ENCODE measurements at regions not wholly inside any gene's neighbourhood (a gene's known extent, or its start where the extent isn't known, plus 50 kb on each side); places are given as distances from the start of the nearest gene placed in this dataset.
"Not testable (repeated sequence)": the region's sequence is repeated elsewhere in the genome, so short reads cannot be mapped to it uniquely, and the experiment has no call there.

DNA sequence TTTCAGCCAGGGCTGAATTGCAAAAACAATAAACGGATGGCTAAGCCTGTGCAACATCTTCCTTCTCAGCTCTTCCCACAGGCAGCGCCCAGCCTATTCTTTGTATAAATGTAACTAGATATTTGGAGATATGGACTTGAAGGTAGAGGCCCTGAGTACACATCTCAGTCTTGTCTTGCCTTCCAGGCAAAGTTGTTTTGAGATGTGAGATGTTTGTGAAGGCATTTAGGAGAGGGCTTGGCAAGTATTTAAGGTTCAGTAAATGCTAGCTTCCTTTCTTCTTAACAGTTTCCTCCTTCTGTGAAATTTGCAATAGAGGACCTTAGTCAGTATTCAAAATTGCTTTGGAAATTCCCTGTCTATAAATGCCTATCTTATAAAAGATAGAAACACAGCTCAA, 228.8 kb downstream of the NR2F1-AS1 start:
- Histone ChIP-seq H3K27me3 (no peaks in the 10 kb centered on the region), H3K4me1 (no peaks in the 10 kb centered on the region), H3K9me3 (no peaks in the 10 kb centered on the region), H3K4me3 (no peak overlapping the region), H3K36me3 (no peaks in the 10 kb centered on the region), H3K27ac (no peak overlapping the region)
- TF ChIP-seq POLR2A (IDR thresholded peaks at IDR 0.05) (no peak), CTCF (IDR thresholded peaks at IDR 0.05 in 4 of 5, conservative IDR thresholded peaks at IDR 0.05 in 1 of 5) (no peak)
- in situ Hi-C loops (cut with MboI; ENCODE audit: low sequenced_read_pairs in 4 of 4) (no loop called here), intact Hi-C loops (cut with DNase I; ENCODE audit: low total_unique reads) (no loop called here)
- DNase-seq (no peak), ATAC-seq (no peak)

DNA sequence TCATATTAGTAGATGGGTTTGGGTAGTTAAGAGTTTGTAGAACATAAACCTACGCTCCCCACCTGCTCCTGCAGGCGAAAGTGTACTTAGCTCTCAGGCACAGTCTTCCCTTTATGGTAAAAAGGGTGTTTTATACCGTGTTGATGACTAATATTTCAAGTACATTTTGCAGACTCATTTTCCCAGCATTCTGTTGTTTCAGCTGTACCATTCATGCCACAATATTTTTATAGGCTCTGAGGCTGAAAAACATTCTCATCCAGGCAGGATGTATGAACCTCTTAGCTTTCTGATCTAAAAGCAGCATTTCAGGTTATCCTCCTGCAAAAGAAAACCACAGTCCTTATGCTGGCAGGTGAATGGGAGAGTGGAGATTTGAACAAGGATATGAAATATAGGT, 231.4 kb downstream of the NR2F1-AS1 start:
- ATAC-seq (no peak), DNase-seq (no peak)
- H3K27me3 ChIP-seq: no peaks in the 10 kb centered on the region
- H3K27ac ChIP-seq: no peak overlapping the region
- in situ Hi-C loops (cut with MboI; ENCODE audit: low sequenced_read_pairs in 4 of 4) (no loop called here), intact Hi-C loops (cut with DNase I; ENCODE audit: low total_unique reads) (no loop called here)
- H3K9me3 ChIP-seq: no peaks in the 10 kb centered on the region
- no peaks in the 10 kb centered on the region for H3K4me1 ChIP-seq
- H3K36me3 ChIP-seq: no peaks in the 10 kb centered on the region
- H3K4me3 ChIP-seq: no peak overlapping the region
- no peak for TF ChIP-seq POLR2A (IDR thresholded peaks at IDR 0.05)
- no peak for TF ChIP-seq CTCF (IDR thresholded peaks at IDR 0.05 in 4 of 5, conservative IDR thresholded peaks at IDR 0.05 in 1 of 5)

- no peaks in the 10 kb centered on the region for H3K9me3 ChIP-seq
- H3K36me3 ChIP-seq: no peaks in the 10 kb centered on the region
- in situ Hi-C loops (cut with MboI; ENCODE audit: low sequenced_read_pairs in 4 of 4): no loop called here
- ATAC-seq (no peak), DNase-seq (no peak)
- no peaks in the 10 kb centered on the region for H3K4me1 ChIP-seq
- intact Hi-C loops (cut with DNase I; ENCODE audit: low total_unique reads): no loop called here
- H3K27me3 ChIP-seq: no peaks in the 10 kb centered on the region
- no peak overlapping the region for H3K27ac ChIP-seq
- TF ChIP-seq CTCF (IDR thresholded peaks at IDR 0.05 in 4 of 5, conservative IDR thresholded peaks at IDR 0.05 in 1 of 5) (no peak), POLR2A (IDR thresholded peaks at IDR 0.05) (no peak)
- no peak overlapping the region for H3K4me3 ChIP-seq
Observed at GRCh38 chr5:93348231-93348630, 232.8 kb downstream of the NR2F1-AS1 start.

GRCh38 chr5:93346850-93347249, 234.2 kb downstream of the NR2F1-AS1 start:
- DNase-seq; H3K4me3 ChIP-seq; H3K36me3 ChIP-seq; H3K27me3 ChIP-seq; intact Hi-C loops (cut with DNase I; ENCODE audit: low total_unique reads); in situ Hi-C loops (cut with MboI; ENCODE audit: low sequenced_read_pairs in 4 of 4); H3K4me1 ChIP-seq; H3K9me3 ChIP-seq; ATAC-seq; H3K27ac ChIP-seq: not testable (repeated sequence)

DNA sequence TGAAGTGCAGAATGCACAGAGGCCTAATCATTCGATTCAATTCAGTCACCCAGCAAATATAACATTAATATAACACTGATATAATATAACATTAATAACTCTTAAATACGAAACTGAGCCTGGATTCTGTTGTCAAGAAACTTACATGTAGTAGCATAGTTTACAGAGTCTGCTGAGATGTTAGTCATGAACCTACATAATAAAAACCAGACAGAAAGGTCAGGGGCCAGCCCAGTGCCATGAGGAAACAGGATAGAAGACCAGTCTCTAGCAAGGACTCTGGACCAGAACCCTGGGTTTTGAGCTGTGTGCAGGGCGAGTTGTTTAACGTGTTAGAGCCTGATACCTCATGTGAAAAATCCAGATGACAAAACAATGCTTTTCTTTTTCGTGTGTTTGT, 234.7 kb downstream of the NR2F1-AS1 start:
- no peak for DNase-seq
- no peak overlapping the region for H3K4me3 ChIP-seq
- TF ChIP-seq POLR2A (IDR thresholded peaks at IDR 0.05): no peak
- TF ChIP-seq CTCF (IDR thresholded peaks at IDR 0.05 in 4 of 5, conservative IDR thresholded peaks at IDR 0.05 in 1 of 5): no peak
- no peak overlapping the region for H3K27ac ChIP-seq
- no peaks in the 10 kb centered on the region for H3K9me3 ChIP-seq
- ATAC-seq: no peak
- H3K27me3 ChIP-seq: no peaks in the 10 kb centered on the region
- in situ Hi-C loops (cut with MboI; ENCODE audit: low sequenced_read_pairs in 4 of 4): no loop called here
- H3K36me3 ChIP-seq: no peaks in the 10 kb centered on the region
- no peaks in the 10 kb centered on the region for H3K4me1 ChIP-seq
- intact Hi-C loops (cut with DNase I; ENCODE audit: low total_unique reads): no loop called here
